ENCODE measurements at regions not wholly inside any gene's neighbourhood (a gene's known extent, or its start where the extent isn't known, plus 50 kb on each side); places are given as distances from the start of the nearest gene placed in this dataset.

DNA sequence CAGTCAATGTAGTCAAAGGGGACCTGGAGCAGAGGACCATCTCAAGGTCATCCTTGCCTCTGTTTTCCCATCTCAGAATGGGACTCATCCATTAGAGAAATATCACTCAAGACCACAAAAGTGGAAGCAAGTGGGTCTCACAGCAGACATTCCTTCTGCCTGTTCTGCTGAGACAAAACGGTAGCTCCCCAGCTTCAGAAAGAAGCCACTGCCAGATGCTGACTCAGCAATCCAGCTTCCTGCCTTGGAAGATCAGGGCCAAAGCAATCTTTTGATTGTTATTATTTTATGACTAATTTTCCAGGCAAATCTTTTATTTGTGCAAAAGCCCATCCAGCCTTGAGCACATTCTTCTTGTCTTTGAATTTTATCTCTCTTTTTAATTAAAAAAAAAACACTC is 86.8 kb downstream of the CCT6B start:
- no peak for DNase-seq

DNA sequence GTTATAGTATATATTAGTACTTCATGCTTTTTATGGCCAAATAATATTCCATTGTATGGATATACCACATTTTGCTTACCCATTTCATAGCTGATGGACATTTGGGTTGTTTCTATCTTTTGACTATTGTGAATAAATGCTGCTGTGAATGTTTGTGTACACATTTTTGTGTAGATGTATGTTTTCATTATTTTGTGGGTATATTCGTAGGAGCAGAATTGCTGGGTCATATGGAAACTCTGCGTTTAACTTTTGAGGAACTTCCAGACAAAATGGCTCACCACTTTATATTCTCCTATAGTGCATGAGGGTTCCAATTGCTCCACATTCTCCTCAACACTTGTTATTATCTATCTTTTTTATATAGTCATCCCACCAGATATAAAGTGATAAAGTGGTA is 88.6 kb downstream of the CCT6B start:
- DNase-seq, result no peak

DNA sequence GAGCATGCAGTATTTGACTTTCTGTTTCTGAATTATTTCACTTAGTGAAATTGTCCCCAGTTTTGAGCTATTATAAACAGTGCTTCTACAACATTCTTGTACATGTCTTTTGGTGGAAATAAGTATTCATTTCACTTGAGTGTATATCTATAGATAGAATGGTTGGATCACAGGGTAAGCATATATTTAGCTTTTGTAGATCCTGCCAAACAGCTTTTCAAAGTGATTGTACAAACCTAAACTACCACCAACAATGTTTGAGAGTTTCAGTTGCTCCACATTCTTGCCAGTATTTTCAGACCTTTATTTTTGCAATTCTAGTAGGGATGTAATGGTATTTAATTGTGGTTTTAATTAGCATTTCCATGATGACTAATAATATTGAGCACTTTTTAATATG is 91.6 kb downstream of the CCT6B start:
- DNase-seq, result no peak

DNA sequence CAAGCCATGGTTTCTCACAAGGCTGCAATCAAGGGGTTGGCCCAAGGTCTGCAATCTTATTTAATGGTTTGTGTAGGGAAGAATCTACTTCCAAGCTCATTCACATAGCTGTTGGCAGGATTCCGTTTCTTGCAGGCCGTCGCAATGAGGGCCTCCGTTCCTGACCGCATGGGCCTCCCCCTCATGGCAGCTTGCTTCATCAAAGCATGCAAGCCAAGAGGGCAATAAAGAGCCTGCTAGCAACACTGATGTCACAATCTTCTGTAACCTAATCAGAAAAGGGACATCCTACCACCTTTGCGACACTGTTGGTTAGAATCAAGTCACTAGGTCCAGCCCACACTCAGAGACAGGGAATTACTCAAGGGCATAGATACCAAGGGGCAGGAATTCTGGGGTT is 95.5 kb downstream of the CCT6B start:
- DNase-seq, result no peak

DNA sequence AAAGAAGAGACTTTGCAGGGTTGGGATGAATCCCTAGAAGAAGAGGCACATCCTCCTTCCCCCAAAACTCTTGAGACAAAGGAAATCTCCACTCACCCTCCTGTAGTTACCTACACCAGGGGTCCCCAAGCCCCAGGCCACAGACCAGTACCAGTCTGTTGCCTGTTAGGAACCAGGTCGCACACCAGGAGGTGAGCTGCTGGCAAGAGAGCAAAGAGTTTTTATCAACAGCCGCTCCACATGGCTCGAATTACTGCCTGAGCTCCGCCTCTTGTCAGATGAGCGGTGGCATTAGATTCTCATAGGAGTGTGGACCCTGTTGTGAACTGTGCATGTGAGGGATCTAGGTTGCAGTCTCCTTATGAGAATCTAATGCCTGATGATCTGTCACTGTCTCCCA is 98.9 kb downstream of the CCT6B start:
- DNase-seq, result no peak

DNA sequence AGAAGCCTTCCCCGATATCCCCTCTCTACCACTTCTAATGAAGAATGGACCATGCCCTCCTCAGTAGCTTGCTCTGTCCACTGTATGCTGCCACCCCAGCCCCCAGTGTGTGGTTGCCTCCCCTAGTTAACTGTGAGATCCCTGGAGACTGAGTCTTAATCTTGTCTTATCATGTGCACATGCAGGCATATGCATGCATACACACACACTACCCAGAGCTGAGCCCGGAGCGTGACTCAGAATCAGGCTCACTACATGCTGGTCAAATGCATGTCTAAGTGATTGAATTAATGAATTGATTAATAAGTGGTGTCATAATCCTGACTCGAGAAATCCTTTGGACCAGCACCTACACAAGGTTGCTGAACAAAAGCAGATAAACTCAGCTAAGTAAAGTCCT is 99.4 kb downstream of the CCT6B start:
- DNase-seq, result no peak

DNA sequence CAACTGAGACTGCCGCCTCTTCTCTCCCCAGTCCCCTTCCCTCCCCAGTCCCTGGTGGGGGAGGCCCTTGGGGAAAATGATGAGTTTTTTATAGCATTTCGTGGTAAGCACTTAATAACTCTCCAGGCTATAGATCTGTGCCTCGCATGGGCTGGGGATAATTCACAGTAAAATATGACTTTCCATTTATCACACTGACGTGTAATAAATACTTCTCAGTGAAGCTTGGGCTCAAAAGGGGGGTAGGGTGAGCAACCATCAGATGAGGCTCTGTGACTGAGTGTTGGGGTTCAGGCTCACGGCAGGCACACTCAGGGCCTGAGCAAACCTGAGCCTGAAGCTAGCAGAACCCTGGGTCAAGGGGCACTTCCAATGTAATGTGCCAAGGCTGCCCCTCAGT is 101.6 kb downstream of the CCT6B start:
- DNase-seq, result no peak

DNA sequence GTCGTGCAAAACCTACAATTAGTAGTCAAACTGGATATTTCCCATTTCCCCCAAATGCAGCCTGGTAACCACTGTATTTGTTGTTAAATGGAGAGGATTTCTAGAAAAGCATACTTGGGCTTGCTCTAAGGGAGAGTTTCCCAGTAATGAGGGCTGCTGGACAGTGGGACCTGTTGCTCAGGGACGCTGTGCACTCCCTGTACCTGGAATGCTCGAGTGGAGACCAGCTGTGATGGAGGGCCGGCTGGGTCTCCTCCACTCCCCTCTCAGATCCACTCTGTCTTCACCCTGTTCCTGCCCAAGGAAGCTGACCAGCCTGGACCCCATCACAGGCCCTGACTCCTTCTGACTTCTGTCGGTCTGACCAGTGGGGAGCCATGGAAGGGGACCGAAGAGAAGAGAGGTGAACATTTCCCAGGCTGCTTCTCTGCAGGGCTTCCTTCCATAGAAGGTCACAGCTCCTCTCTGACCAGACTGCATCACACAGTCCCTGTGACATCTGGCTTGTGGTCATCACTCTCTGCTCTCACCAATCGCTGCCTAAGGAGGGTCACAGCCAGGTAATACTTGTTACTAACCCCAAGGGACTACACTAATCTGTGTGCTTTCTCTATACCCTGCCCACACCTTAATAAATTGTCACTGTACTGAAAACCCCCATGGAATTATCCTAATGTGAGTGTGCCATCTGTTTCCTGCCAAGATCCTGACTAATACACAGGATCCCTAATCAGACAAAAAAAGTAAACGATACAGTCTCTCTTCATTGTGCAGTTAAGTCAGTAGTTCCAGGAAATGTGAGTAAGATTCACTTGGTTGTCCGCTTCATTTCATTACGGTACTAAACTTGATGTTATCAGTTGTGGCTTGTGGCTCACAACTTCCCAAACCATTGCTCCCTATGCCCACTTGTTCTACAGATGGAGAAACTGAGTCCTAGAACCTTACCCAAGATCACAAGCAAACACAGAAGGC is 102.4 kb downstream of the CCT6B start:
- no peak for DNase-seq

DNA sequence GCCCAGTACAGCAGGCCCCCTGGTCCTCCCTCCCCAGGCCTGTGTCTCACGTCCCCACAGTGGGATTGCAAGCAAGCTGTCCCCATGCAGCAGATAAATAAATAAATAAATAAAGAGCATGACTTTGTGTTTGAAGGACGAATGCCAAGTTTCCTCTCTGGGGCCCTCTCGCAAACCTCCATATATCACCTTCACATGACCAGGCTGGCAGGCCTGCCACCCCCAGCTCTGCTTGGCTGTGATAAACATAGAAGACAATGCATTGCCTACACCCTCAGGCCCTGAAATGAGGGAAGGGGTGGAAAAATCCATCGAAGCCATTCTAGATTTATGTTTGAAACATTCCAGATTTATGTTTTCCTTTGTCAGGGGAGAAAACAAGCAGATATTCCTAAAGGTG is 107.3 kb downstream of the CCT6B start:
- DNase-seq, result no peak

DNA sequence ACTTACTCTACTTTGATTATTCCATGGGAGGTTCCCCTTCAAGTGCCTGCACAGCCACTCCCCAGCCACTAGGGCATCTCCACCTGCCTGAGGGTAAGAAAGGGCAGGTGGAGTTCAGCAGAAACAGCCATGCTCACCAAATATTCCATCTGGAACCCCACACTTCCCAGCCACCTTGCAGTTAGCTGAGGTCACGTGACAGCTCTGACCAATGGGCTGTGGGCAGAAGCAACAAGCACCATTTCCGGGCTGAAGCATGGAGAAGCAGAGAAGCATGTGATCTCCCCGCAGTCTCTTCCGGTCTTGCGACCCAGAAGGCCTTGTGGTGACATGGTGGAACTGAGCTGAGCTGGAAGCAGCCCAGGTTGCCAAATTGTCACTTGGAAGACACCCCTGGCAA is 108.6 kb downstream of the CCT6B start:
- no peak for DNase-seq

DNA sequence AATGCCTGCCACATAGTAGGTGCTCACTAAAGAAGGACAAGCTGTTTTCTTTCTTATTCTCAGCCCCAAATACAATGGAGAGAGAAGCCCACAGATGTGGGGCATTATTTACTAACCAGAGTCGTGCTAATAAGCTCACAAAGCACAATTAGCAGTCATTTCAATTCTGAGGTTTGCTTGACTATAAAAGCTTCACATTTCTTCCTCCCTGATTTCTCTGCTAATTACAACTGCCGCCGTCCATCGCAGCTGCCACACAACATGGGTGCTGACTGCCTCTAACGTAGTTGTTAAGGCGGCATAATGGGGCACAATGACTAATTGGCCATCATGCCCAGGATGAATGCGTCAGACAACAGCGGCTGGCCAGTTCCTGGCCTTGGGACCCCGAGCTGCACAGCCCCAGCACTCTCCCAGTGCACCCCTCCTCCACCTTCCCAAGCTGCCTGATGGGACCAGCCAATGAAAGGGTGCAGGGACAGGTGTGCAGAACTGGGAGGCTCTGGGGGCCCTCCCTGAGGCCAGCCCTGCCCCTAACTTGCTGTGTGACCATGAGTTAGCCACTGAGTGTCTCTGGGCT is 109.2 kb downstream of the CCT6B start:
- no peak for DNase-seq

DNA sequence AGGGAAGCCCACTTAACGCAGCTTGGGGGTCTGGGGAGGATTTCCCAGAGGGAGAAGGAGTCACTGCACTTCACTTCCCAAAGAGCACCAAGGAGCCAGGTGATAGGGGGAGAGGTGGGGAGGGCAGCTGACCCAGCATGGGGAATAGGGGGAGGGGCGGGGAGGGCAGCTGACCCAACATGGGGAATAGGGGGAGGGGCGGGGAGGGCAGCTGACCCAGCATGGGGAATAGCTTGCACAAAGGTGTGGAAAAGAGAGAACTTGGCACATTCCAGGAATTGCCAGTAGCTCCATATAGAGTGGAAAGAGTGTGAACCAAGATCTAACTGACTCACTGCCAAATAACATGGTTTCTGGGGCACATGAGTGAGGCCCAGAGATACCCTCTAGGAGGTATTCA is 110.3 kb downstream of the CCT6B start:
- DNase-seq, result no peak

DNA sequence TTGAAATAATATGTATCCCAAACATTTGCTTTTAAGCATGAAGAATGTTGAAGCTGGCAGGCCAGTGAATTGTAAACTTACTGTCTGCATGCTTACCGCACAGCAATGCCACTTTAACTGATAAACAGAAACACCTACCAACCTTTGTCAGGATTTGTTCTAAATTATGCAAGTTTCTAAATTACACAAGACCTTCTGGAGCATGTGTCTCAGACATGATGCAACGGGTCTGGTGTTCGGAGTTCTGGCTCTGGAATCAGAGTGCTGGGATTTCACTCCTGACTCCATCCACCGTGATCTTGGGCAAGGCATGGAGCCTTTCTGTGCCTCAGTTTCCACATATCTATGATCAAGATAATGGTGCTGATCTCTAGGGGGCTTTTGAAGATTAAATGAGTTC is 111.2 kb downstream of the CCT6B start:
- DNase-seq, result no peak

DNA sequence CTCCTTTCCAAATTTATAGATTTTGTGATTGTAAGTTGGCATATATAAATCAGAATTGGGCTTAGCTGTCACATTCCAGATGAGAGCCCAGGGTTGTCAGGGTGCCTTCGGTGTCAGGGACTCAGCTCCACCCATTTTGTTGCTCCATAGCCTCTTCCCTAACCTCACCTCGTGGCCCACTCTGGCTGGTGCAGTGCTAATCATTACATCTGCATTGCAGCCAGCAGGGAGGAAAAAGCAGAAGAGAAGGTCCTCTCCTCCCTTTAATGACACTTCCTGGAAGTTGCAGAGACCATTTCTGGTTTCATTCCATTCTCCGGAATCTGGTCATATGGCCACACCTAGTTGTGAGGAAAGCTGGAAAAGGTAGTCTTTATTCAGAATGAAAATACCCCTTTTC is 113.3 kb downstream of the CCT6B start:
- DNase-seq, result no peak

DNA sequence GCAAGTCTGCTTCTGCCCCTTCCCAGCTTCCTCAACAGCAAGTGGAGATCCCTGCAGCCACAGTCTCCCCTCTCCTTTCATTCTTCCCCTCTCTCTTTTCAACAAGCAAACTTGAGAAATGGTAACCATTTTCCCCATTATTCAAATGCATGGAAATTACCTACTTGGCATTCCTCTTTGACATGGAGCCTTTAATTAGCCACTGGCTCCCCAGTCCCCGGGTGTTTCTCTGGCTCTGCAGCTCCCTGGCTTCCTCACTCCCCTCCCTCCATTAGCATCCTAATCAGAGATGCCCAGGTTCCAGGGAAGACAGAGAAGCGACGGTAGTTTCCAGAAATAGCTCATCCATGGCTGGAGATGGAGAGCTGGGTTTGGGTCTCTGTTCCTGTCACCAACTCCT is 116.0 kb downstream of the CCT6B start:
- no peak for DNase-seq

DNA sequence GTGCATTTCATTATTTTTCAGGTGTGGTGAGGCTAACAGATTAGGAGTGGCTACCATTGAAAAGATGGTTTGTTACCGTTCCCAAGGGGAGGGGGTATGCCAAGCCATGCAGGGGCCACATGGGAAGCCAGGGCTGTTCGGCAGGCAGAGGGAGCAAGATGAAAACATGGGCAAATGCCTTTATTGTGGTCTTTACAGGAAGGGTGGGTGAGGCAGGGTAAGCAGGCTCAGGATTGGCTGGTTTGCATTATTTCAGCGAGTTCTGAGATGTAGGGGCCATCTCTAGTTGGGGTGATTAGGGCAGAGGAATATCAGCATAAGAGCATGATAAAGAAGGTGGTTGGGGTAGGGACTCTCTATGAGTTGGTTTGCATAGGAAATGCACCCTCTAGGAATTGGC is 117.6 kb downstream of the CCT6B start:
- peak in 1 of 2 donors; percentile 4 for DNase-seq

DNA sequence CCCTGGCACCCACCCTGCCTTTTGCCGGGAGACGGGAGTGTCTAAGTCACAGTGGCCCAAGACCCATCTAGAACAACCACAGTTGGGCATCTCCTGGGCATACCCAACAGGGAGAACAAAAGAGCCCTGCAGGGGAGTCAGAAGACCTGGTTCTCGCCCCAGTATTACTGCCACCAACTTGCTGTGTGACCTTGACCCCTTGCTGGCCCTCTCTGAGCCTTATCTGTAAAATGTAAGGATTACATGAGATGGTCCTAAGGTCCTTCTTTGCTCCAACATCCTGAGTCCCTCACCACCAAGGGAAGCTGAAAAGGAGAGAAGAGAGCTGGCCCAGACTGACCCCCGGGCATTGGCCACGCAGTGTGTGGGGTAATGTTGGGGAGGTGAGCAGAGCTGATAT is 119.0 kb downstream of the CCT6B start:
- DNase-seq, result no peak

DNA sequence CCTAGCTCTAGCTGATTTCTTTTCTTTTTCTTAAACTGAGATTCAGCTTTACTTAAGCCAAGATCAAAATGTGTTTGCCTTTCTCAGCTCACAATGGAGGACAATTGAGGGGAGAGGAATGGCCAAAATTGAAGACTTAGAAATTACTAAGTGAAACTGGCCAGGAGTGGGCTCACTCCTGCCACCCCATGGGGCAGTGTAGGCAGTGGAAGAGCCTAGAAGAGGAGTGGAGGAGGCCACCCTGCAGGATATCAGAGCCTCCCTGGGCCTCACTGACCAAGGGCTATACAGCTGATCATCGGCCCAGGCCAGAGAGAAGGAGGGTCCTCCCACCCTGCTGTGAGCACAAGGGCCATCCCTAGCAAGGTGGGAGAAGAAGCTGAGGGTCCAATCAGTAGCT is 119.8 kb downstream of the CCT6B start:
- no peak for DNase-seq

DNA sequence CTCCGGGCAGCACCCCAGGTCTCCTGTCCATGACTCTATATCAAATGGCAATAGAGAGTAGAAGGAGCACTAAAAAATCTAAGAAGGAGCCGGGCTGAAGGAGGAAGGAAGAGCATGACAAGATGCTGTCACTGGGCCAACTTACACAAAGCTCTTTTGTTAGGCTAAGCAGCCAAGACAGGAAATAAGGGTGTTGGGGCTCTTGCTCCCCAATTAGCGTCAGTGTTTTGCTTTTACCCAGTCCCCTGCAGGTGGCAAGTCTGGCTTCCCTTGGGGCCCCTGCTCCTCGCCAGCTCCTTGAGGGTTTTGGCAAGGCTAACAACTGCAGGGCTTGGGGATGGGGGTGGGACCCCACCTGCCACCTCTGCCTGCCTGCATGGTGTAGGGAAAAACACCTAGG is 120.5 kb downstream of the CCT6B start:
- peak; percentile 1 to 17 for DNase-seq

DNA sequence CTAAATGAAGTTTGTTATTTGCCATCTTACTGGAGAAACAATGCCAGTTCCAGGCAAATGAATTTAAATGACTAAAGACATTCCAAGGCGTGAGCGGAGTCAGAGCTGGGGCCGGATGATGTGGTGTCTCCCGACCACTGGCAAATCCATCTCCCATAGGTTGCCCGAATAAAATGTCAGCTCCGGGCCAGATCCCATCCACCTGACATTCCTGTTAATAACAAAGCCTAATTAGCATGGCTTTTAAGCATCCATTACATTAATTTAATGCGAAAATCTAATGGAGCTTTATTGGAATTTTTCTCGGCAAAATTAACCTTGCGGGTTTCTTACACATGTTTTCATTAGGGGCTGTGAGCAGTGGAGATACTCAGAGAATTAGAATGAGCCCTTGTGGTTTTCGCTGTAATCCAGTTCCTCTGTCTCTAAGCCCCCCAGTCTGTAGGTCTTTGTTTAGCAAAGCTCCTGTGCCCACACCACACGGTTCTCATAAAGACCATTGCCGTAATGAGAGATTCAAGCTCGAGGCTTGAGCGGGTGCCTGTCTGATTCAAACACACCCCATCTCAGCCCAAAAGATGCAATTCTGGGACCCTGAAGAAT is 123.3 kb downstream of the CCT6B start:
- DNase-seq, result no peak

DNA sequence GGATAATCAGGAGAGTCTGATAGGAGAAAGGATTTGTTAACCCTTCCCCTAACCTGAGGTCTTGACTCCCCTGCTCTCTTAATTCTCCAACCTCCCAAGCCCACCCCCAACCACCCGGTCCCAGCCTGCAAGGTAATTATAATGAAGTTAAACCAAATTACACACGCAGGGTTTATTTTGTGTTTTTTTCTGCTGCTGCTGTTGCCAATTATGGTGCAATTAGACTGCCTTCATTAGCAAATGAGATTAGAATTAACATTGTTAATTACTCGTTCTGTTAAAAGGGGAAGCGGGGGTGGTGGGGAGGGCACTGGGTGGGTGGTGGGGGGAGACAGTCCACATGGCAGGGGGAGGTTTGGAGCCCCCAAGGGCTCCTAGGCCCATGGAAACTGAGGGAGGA is 128.9 kb downstream of the CCT6B start:
- no peak for DNase-seq

DNA sequence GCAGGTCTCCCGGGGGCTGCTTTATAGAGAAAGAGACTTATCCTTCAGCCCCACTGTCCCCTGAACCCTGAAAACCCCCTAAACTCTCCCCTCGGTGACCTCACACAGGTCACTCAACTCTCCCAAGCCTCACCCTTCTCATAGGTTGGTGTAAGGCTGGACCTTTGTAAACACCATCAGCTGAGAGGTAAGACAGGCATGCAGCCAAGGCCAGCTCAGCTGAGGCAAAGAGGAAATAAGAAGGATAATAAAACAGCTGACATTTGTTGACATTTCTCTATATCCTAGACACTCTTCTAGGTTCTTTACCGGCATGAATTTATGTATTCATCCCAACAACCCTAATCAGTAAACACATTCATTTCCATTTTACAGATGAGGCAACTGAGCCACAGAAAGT is 134.3 kb downstream of the CCT6B start:
- DNase-seq, result no peak

DNA sequence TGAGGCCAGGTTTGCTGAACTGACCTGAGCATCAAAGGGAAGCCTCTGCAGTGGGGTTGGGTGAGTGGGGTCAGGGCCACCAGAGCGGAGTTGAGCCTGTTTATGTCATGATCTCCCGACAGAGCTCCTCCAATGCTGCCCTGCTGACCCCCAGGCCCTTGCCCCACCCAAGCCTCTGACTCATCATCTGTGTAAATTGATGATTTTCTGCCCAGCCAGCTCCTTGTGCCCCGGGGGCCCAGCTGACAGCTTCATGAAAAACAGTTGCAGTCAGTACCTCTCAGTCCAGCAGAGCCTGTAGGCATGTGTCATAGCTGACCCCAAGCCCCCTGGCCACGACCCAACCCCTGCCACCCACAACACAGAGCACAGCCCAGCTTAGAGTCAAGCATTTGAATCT is 134.9 kb downstream of the CCT6B start:
- DNase-seq, result no peak

DNA sequence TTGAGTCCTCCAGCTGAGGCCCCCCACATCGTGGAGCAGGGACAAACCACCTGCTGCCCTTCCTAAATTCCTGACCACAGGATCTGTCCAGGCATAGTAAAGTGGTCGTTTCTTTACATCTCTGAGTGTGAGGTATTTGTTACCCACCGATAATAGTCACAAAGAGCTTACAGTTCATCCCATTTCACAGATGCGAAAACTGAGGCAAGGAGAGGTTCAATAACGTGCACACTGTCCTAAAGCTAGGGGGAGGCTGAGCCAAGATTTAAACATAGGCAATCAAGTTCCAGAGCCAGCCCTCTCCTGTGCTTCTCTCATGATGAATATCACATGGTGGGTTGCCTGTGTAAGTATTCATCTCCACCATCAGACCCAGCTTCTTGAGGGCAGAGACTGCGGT is 135.4 kb downstream of the CCT6B start:
- no peak for DNase-seq

Measured in CD4-positive, alpha-beta T cell treated with Interleukin-1 beta for 1 hour (primary cell).